ENCODE measurements at regions not wholly inside any gene's neighbourhood (a gene's known extent, or its start where the extent isn't known, plus 50 kb on each side); places are given as distances from the start of the nearest gene placed in this dataset.

DNA sequence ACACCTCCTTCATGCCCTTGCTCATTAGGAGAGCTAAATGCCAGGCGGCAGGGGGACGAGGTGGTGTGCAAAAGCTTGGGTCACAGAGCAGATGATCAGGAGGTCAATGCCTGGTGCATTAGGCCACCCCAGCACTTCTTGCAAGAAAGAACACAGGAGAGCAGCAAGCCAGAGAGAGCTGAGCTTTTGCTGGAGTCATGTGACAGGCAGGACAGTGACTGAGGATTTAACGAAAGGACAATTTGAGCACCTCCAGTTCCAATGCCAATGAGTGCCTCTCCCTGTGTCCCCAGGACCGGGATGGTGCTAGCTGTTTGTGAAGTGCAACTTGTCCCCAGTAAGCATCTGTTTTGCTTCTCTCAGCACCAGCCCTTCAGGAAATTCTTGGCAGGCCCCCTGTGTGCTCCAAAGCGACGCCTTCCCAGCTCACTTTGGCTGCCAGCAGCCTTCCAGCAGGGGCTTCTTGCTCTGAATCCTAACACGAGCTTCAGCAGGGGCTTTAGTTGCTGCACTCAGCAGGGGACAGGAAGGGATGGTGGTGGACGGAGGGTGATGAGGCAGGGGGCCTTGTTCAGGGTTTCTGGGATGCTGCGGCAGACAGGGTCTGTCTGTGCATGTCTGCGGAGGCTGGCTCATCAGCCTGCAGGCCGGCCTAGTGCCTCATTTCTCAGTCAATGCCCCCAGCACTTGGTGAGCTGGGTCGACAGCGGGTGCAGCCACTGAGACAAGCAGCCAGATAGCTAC, 368.1 kb downstream of the RPS24 start:
- 83% methylated on average over 6 of the region's 13 CpGs for WGBS
- H3K4me1 ChIP-seq: peaks cover 15% of the 10 kb centered on the region
- H3K27ac ChIP-seq: no peak overlapping the region
- TF ChIP-seq POLR2AphosphoS5 (IDR thresholded peaks at IDR 0.05) (no peak), EP300 (IDR thresholded peaks at IDR 0.05) (no peak), POLR2A (IDR thresholded peaks at IDR 0.05) (no peak)
- TF ChIP-seq, protein P1, sequence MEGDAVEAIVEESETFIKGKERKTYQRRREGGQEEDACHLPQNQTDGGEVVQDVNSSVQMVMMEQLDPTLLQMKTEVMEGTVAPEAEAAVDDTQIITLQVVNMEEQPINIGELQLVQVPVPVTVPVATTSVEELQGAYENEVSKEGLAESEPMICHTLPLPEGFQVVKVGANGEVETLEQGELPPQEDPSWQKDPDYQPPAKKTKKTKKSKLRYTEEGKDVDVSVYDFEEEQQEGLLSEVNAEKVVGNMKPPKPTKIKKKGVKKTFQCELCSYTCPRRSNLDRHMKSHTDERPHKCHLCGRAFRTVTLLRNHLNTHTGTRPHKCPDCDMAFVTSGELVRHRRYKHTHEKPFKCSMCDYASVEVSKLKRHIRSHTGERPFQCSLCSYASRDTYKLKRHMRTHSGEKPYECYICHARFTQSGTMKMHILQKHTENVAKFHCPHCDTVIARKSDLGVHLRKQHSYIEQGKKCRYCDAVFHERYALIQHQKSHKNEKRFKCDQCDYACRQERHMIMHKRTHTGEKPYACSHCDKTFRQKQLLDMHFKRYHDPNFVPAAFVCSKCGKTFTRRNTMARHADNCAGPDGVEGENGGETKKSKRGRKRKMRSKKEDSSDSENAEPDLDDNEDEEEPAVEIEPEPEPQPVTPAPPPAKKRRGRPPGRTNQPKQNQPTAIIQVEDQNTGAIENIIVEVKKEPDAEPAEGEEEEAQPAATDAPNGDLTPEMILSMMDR (IDR thresholded peaks at IDR 0.05): no peak
- no peak overlapping the region for H3K4me3 ChIP-seq
- H3K36me3 ChIP-seq: no peaks in the 10 kb centered on the region
- DNase-seq (ENCODE audit: low spot score in 2 of 2): peak in 1 of 2 donors; percentile 44
- H3K9me3 ChIP-seq: no peaks in the 10 kb centered on the region
- H3K27me3 ChIP-seq: peaks cover 12% of the 10 kb centered on the region

DNA sequence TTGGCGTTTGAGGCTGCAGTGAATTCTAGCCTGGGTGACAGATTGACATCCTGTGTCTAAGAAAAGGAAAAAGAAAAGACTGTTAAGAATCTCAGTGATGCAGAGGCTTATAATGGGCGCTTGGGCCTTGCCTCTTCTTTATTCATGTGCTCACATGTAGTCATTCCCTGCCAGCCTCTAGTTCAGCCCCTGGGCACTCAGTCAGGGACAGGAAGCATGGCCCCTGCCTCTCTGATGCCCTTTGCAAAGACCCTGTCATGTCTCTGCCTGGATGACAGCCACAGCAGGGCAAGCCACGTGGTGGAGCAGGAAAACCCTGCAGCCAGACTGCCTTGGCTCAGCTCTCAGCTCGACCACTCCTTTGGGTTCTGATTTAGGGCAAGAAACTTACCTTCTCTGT, 368.9 kb downstream of the RPS24 start:
- TF ChIP-seq EP300 (IDR thresholded peaks at IDR 0.05) (no peak), POLR2A (IDR thresholded peaks at IDR 0.05) (no peak), POLR2AphosphoS5 (IDR thresholded peaks at IDR 0.05) (no peak)
- TF ChIP-seq, protein P1 (IDR thresholded peaks at IDR 0.05): no peak
- H3K9me3 ChIP-seq: no peaks in the 10 kb centered on the region
- no peak overlapping the region for H3K27ac ChIP-seq
- H3K4me1 ChIP-seq: peaks cover 23% of the 10 kb centered on the region
- WGBS: 45% methylated on average over 4 of the region's 4 CpGs
- no peaks in the 10 kb centered on the region for H3K36me3 ChIP-seq
- H3K4me3 ChIP-seq: no peak overlapping the region
- DNase-seq (ENCODE audit: low spot score in 2 of 2): peak in 1 of 2 donors; percentile 13
- H3K27me3 ChIP-seq: peaks cover 13% of the 10 kb centered on the region

GRCh38 chr10:78403781-78404180, 370.1 kb downstream of the RPS24 start:
- Histone ChIP-seq H3K27me3 (peaks cover 13% of the 10 kb centered on the region), H3K27ac (no peak overlapping the region), H3K36me3 (no peaks in the 10 kb centered on the region), H3K9me3 (no peaks in the 10 kb centered on the region), H3K4me1 (peaks cover 28% of the 10 kb centered on the region), H3K4me3 (no peak overlapping the region)
- peak in 1 of 2 donors; percentile 47 for DNase-seq (ENCODE audit: low spot score in 2 of 2)
- 90% methylated on average over 6 of the region's 6 CpGs for WGBS
- TF ChIP-seq POLR2A (IDR thresholded peaks at IDR 0.05) (no peak), POLR2AphosphoS5 (IDR thresholded peaks at IDR 0.05) (no peak), EP300 (IDR thresholded peaks at IDR 0.05) (no peak)
- TF ChIP-seq, protein P1 (IDR thresholded peaks at IDR 0.05): no peak

DNA sequence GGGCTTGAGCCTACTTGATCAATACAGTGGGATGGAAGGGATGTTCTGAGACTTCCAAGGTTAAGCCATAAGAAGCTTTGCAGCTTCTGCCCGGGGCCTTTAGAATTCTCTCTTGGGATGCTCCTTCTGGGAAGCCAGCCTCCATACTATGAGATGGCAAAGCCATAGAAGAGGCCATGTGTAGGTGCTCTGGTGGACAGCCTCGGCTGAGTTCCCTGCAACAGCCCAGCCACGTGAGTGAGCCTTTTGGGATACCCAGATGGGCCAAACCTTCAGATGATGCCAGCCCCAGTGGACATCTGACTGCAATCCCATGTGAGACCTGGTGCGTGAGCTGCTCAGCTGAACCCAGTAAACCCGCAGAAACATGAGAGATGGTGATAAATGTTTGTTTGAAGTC, 370.6 kb downstream of the RPS24 start:
- peak in 1 of 2 donors; percentile 52 for DNase-seq (ENCODE audit: low spot score in 2 of 2)
- Histone ChIP-seq H3K27me3 (peaks cover 13% of the 10 kb centered on the region), H3K36me3 (no peaks in the 10 kb centered on the region), H3K27ac (no peak overlapping the region), H3K4me3 (no peak overlapping the region), H3K9me3 (no peaks in the 10 kb centered on the region), H3K4me1 (peaks cover 31% of the 10 kb centered on the region)
- TF ChIP-seq EP300 (IDR thresholded peaks at IDR 0.05) (no peak), POLR2A (IDR thresholded peaks at IDR 0.05) (no peak), POLR2AphosphoS5 (IDR thresholded peaks at IDR 0.05) (no peak)
- TF ChIP-seq, protein P1 (IDR thresholded peaks at IDR 0.05): no peak
- WGBS: 100% methylated on average over 4 of the region's 5 CpGs

GRCh38 chr10:78405231-78405630, 371.6 kb downstream of the RPS24 start:
- 82% methylated on average over 5 of the region's 5 CpGs for WGBS
- Histone ChIP-seq H3K4me3 (no peak overlapping the region), H3K27ac (no peak overlapping the region), H3K4me1 (peaks cover 31% of the 10 kb centered on the region), H3K9me3 (no peaks in the 10 kb centered on the region), H3K27me3 (peaks cover 13% of the 10 kb centered on the region), H3K36me3 (no peaks in the 10 kb centered on the region)
- peak in 1 of 2 donors; percentile 4 for DNase-seq (ENCODE audit: low spot score in 2 of 2)
- TF ChIP-seq, protein P1 (IDR thresholded peaks at IDR 0.05): no peak
- TF ChIP-seq POLR2A (IDR thresholded peaks at IDR 0.05) (no peak), EP300 (IDR thresholded peaks at IDR 0.05) (no peak), POLR2AphosphoS5 (IDR thresholded peaks at IDR 0.05) (no peak)

All from suprapubic skin (tissue), 4 donors.